Heart left ventricle (tissue), 16 donors: ENCODE measurements at regions not wholly inside any gene's neighbourhood (a gene's known extent, or its start where the extent isn't known, plus 50 kb on each side); places are given as distances from the start of the nearest gene placed in this dataset.

ENCODE experiments used
- ATAC-seq, 4 donors: fragments of 200-7000 bp; cut with Tn5 transposase; one replicate each; pipeline ENCODE4 v1.9.1; 2020 to 2022; ENCODE audit warnings: moderate library complexity in 4 of 4, mild to moderate bottlenecking in 3 of 4, moderate number of reproducible peaks in 1 of 4
- DNase-seq, 5 donors: peaks; one replicate each; pipeline ENCODE4 v3.0.0-alpha.2; 2020
- H3K27ac ChIP-seq, 12 donors: fragments of 200-600 bp; sonication (generic) in 4 of 12; one replicate each; pipeline versions ENCODE4 v1.5.0 to v1.8.0; 2016 to 2022; ENCODE audit warnings: mild to moderate bottlenecking in 2 of 12
- H3K27me3 ChIP-seq, 9 donors: fragments of 200-600 bp; sonication (generic) in 2 of 9; one replicate each; pipeline versions ENCODE4 v1.5.1 to v1.8.0; 2016 to 2022; ENCODE audit warnings: mild to moderate bottlenecking in 3 of 9
- H3K36me3 ChIP-seq, 9 donors: fragments of 200-600 bp; sonication (generic) in 2 of 9; one replicate each; pipeline versions ENCODE4 v1.5.0 to v1.8.0; 2018 to 2022; ENCODE audit warnings: mild to moderate bottlenecking in 2 of 9
- H3K4me1 ChIP-seq, 12 donors: fragments of 200-600 bp; sonication (generic) in 4 of 12; one replicate each; pipeline versions ENCODE4 v1.5.0 to v1.8.0; 2016 to 2022; ENCODE audit warnings: mild to moderate bottlenecking in 3 of 12
- H3K4me3 ChIP-seq, 12 donors: fragments of 200-600 bp; sonication (generic) in 4 of 12; one replicate each; pipeline versions ENCODE4 v1.5.0 to v1.8.0; 2017 to 2022; ENCODE audit warnings: mild to moderate bottlenecking in 9 of 12, moderate library complexity in 4 of 12
- H3K9me3 ChIP-seq, 12 donors: fragments of 200-600 bp; sonication (generic) in 4 of 12; one replicate each; pipeline versions ENCODE4 v1.5.0 to v1.8.0; 2016 to 2022; ENCODE audit warnings: mild to moderate bottlenecking in 1 of 12
- CTCF ChIP-seq, 12 donors: fragments of 200-600 bp; sonication (generic) in 4 of 12; IDR thresholded peaks; one replicate each; pipeline versions ENCODE4 v1.5.0 to v1.8.0; 2018 to 2022; ENCODE audit warnings: antibody characterized with exemption in 12 of 12, mild to moderate bottlenecking in 5 of 12
- POLR2A ChIP-seq, 2 donors: fragments of 450-650 bp; IDR thresholded peaks; one replicate each; pipeline ENCODE4 v1.6.1; 2017; ENCODE audit warnings: antibody characterized with exemption in 2 of 2, mild to moderate bottlenecking in 2 of 2, moderate library complexity in 2 of 2
- WGBS, 4 donors: extraction: QIAGEN DNeasy Blood & Tissue Kit in 2 of 4; methylation state at CpG; one replicate each; pipeline versions ENCODE4 v1.1.5 to v1.1.7; 2013 to 2018; 5-methylcytosine and 5-hydroxymethylcytosine counted together
- intact Hi-C, 10 donors: fragments of 100-400 bp; cut with DNase I; formaldehyde crosslinking; loops; one replicate each; pipeline versions ENCODE4 v1.11.1 to v1.14.2; 2022
- donor health status: ischemic (EF 13 %, LVEDD 7.1; RV severe dilation, severe dysfunction).
- donor health status: healthy with polysubstance abuse.
- donor health status: DM: no; HTN: yes; CAD: no.
- donor health status: DM: no; HTN: no; CAD: no.
- donor health status: ischemic (EF 25% LVEDD 6.9; RV normal size, moderate dysfunction).
- donor health status: ischemic (EF 25% LVEDD 5.7; RV mildly dilated, moderate dysfunction).
- donor health status: healthy.
- donor health status: DM: yes; HTN: yes; CAD: no.
- donor health status: ischemic (EF 35%, LVEDD 5.7; RV mildly dilated, moderate dysfunction).
- donor health status: nonischemic (EF 11% LVEDD 7.7; RV severe dilation, severe dysfunction).
- donor health status: DM: yes; HTN: yes; CAD: no.
- donor health status: PGD.
- donor health status: ischemic (EF 29% LVEDD 5.4; RV normal size, mild dysfunction).
- donor health status: nonischemic (EF 23%, LVEDD 6.1; RV moderate dilation, normal function).

- DNase-seq (no peak), ATAC-seq (no peak)
- no peak for TF ChIP-seq POLR2A (IDR thresholded peaks at IDR 0.05)
- TF ChIP-seq CTCF (IDR thresholded peaks at IDR 0.05), result no peak
- intact Hi-C loops, result loop anchor here in 1 of 10 donors (10.0 kb wide), 1 partner anchor 59 kb away; no protein-coding TSS in a partner anchor
- Histone ChIP-seq H3K27me3 (no peaks in the 10 kb centered on the region), H3K4me3 (no peak overlapping the region), H3K4me1 (no peaks in the 10 kb centered on the region), H3K27ac (no peak overlapping the region), H3K9me3 (no peaks in the 10 kb centered on the region), H3K36me3 (no peaks in the 10 kb centered on the region)
- 81 to 90% (median 87%) methylated on average over 3 of the region's 3 CpGs for WGBS, 4 donors
These were observed 121.4 kb upstream of the BMP2 start for GRCh38 chr20:6646021-6646636.

- ATAC-seq, result no peak
- WGBS, 4 donors, result 64 to 68% (median 68%) methylated on average over 10 of the region's 10 CpGs
- Histone ChIP-seq H3K9me3 (no peaks in the 10 kb centered on the region), H3K27ac (no peak overlapping the region), H3K27me3 (no peaks in the 10 kb centered on the region), H3K4me3 (no peak overlapping the region), H3K36me3 (no peaks in the 10 kb centered on the region), H3K4me1 (no peaks in the 10 kb centered on the region)
- TF ChIP-seq POLR2A (IDR thresholded peaks at IDR 0.05) (no peak), CTCF (IDR thresholded peaks at IDR 0.05) (no peak)
- intact Hi-C loops, result loop anchor here in 1 of 10 donors (10.0 kb wide), 1 partner anchor 60 kb away; no protein-coding TSS in a partner anchor
- DNase-seq, result no peak
These were observed 122.5 kb upstream of the BMP2 start for GRCh38 chr20:6644813-6645628.

GRCh38 chr20:6641012-6641411 lies 126.5 kb upstream of the BMP2 start:
- WGBS, 4 donors, result 59 to 74% (median 60%) methylated on average over 5 of the region's 5 CpGs
- Histone ChIP-seq H3K9me3 (no peaks in the 10 kb centered on the region), H3K4me1 (peaks cover 0 to 3% (median 0%) of the 10 kb centered on the region in 12 donors), H3K27me3 (no peaks in the 10 kb centered on the region), H3K4me3 (no peak overlapping the region), H3K36me3 (no peaks in the 10 kb centered on the region), H3K27ac (no peak overlapping the region)
- DNase-seq (no peak), ATAC-seq (no peak)
- intact Hi-C loops, result loop anchor here in 1 of 10 donors (10.0 kb wide), 1 partner anchor 64 kb away; no protein-coding TSS in a partner anchor
- TF ChIP-seq CTCF (IDR thresholded peaks at IDR 0.05) (peak in 1 of 12 donors; percentile 15), POLR2A (IDR thresholded peaks at IDR 0.05) (no peak)

GRCh38 chr20:6637160-6637579 lies 130.3 kb upstream of the BMP2 start:
- ATAC-seq (peak in 1 of 4 donors; percentile 17), DNase-seq (no peak)
- H3K9me3 ChIP-seq, result no peaks in the 10 kb centered on the region
- peak overlapping the region in 1 of 12 donors; percentile 2 for H3K27ac ChIP-seq
- intact Hi-C loops, result loop anchor here in 6 of 10 donors (5.0 to 10.0 kb wide), 3 partner anchors 125 to 130 kb away; partner anchors contain the start of gene BMP2 (in 5 of the 6)
- H3K4me1 ChIP-seq, result peaks cover 0 to 7% (median 0%) of the 10 kb centered on the region in 12 donors
- H3K27me3 ChIP-seq, result no peaks in the 10 kb centered on the region
- H3K36me3 ChIP-seq, result no peaks in the 10 kb centered on the region
- no peak overlapping the region for H3K4me3 ChIP-seq
- TF ChIP-seq CTCF (IDR thresholded peaks at IDR 0.05) (no peak), POLR2A (IDR thresholded peaks at IDR 0.05) (no peak)
